SK-N-MC (cell line): ENCODE measurements at regions not wholly inside any gene's neighbourhood (a gene's known extent, or its start where the extent isn't known, plus 50 kb on each side); places are given as distances from the start of the nearest gene placed in this dataset.
"Not testable (repeated sequence)": the region's sequence is repeated elsewhere in the genome, so short reads cannot be mapped to it uniquely, and the experiment has no call there.

Source experiments
- DNase-seq: peaks from one replicate; pipeline ENCODE4 v3.0.0-alpha.2; 2011; ENCODE audit warnings: low read depth, low spot score
- H3K27ac ChIP-seq: fragments of 200-600 bp; sonication (generic); 2 replicates; pipeline ENCODE4 v1.5.1; 2016; ENCODE audit warnings: mixed run types
- H3K36me3 ChIP-seq: fragments of 200-600 bp; sonication (generic); 2 replicates; pipeline ENCODE4 v1.6.1; 2017; ENCODE audit warnings: antibody characterized with exemption, low read length, mixed read lengths; ENCODE audit not compliant: insufficient read depth
- H3K4me3 ChIP-seq: fragments of 200-600 bp; sonication (generic); 2 replicates; pipeline ENCODE4 v1.5.1; 2016
- H3K9ac ChIP-seq: fragments of 200-600 bp; sonication (generic); 2 replicates; pipeline ENCODE4 v1.8.0; 2017; ENCODE audit warnings: mixed run types, mixed read lengths; ENCODE audit not compliant: insufficient read length
- H3K9me3 ChIP-seq: fragments of 200-600 bp; sonication (generic); 2 replicates; pipeline ENCODE4 v1.6.1; 2017; ENCODE audit warnings: low read depth, mild to moderate bottlenecking, antibody characterized with exemption, low read length, moderate library complexity, mixed read lengths
- EZH2 ChIP-seq: fragments of 200-600 bp; sonication (generic); IDR thresholded peaks from one replicate; pipeline ENCODE4 v1.6.1; 2017; ENCODE audit warnings: antibody characterized with exemption
- FOXP2 ChIP-seq: optimal IDR thresholded peaks from 2 replicates; pipeline ENCODE3; 2011; ENCODE audit warnings: mild to moderate bottlenecking, moderate library complexity; ENCODE audit not compliant: insufficient read depth; ENCODE audit errors: extremely low read length, control extremely low read depth
- POLR2AphosphoS5 ChIP-seq: IDR thresholded peaks from 2 replicates; pipeline ENCODE4 v1.6.1; 2012; ENCODE audit warnings: mild to moderate bottlenecking, low read depth, low read length, borderline replicate concordance

DNA sequence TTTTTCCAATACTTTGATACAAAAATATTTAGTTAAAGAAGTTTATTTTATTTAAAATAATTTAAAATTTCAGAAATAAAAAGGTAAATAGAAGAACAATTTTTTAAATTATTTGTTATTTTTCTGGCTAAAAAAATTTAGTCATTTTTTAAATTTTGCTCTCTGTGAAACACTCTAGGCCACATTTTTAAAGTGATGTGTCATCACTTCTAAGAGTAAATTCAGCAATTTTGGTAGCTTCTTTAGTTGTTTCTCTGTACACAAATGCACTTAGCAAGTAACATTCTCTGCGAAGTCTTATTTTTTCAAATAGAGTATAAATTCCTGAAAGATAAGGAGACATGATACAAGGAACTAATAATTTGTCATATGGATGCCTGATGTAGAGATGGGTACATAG is 760.0 kb upstream of the PRMT6 start:
- no peak for TF ChIP-seq FOXP2
- TF ChIP-seq POLR2AphosphoS5: no peak
- TF ChIP-seq EZH2: no peak
- no peak for DNase-seq

DNA sequence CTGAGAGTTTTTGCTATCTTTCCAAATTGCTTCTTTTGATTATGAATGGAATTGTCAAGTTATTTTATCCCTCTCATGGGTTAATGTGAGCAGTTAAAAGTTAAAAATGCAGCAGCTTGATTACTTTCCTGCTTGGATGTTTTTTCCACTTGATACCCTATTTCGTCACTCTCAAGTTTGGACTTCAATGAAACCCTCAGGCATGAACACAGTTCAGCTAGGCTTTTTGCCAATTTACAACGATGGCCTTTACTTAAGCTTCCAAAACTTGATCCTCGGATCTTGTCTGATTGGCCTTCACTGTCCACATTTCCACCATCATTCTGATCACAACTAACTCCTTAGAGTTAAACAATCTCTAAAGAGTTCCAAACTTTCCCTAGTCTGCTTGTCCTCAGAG is 752.4 kb upstream of the PRMT6 start:
- TF ChIP-seq POLR2AphosphoS5 (no peak), EZH2 (no peak), FOXP2 (no peak)
- no peak overlapping the region for H3K4me3 ChIP-seq
- H3K9ac ChIP-seq: no peak overlapping the region
- peaks cover under 1% of the 10 kb centered on the region; the same call in 1 of the 2 replicates for H3K9me3 ChIP-seq
- no peaks in the 10 kb centered on the region for H3K36me3 ChIP-seq
- H3K27ac ChIP-seq: no peak overlapping the region
- no peak for DNase-seq

More for the DNA sequence above, 760.0 kb upstream of the PRMT6 start:
- H3K9me3 ChIP-seq: no peaks in the 10 kb centered on the region
- no peak overlapping the region for H3K27ac ChIP-seq
- H3K36me3 ChIP-seq: no peaks in the 10 kb centered on the region
- H3K4me3 ChIP-seq: no peak overlapping the region
- no peak overlapping the region for H3K9ac ChIP-seq

DNA sequence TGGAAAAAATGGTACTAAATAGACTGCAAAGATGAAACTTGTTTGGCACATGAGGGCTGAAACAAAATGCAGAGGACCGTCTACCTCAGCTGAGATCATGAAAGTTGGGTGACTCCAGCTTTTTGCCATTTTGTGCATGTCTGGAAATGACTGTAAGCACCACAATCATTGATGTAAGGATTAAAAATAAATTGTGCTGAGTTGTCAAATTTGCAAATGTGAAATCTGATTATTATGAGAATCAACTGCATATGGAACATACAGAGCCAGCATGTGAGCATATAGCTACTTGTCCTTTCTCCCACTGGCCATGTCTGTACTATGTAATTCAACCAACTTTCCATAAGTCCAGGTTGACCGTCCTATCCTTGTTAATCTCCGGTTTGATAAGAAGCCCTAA is 736.9 kb upstream of the PRMT6 start:
- no peak overlapping the region for H3K4me3 ChIP-seq
- TF ChIP-seq EZH2 (no peak), FOXP2 (no peak), POLR2AphosphoS5 (no peak)
- peaks cover 4% of the 10 kb centered on the region; the same call in 1 of the 2 replicates for H3K9me3 ChIP-seq
- H3K36me3 ChIP-seq: no peaks in the 10 kb centered on the region
- no peak overlapping the region for H3K27ac ChIP-seq
- DNase-seq: no peak
- no peak overlapping the region for H3K9ac ChIP-seq

DNA sequence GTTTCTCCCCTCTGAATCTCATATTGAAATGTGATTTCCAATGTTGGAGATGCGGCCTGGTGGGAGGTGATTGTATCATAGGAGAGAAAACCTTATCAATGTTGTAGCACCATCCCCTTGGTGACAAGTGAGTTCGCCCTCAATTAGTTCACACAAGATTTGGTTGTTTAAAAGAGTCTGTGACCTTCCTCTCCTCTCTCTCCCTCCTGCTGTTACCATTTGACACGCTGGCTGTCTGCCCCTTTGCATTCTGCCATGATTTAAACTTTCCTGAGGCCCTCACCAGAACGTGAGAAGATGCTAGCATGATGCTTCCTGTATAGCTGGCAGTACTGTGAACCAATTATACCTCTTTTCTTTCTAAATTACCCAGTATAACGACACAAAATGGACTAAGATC is 730.9 kb upstream of the PRMT6 start:
- no peaks in the 10 kb centered on the region for H3K36me3 ChIP-seq
- no peak for DNase-seq
- H3K9ac ChIP-seq: no peak overlapping the region
- no peak overlapping the region for H3K27ac ChIP-seq
- H3K4me3 ChIP-seq: no peak overlapping the region
- TF ChIP-seq FOXP2 (no peak), EZH2 (no peak), POLR2AphosphoS5 (no peak)
- H3K9me3 ChIP-seq: no peaks in the 10 kb centered on the region

DNA sequence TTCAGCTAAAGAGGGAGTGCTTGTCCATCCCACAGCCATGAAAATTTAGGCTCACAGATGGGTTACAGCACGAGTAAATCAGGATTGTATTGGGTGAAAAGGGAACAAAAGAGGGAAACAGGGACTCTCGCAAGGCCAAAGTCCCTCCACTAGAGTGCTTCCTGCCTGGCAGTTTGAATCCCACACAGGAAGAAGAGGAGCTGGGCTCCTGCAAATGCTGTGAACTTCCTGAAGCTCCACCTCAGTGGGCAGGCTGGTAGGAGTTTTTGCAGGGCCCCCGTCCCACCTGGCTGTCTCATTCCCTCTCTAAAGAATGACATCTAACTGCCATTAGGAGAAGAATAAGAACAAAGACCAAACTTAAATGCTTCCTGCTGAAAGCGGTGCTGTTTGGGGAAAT is 712.0 kb upstream of the PRMT6 start:
- DNase-seq: no peak
- no peak for TF ChIP-seq EZH2
- no peak for TF ChIP-seq FOXP2
- TF ChIP-seq POLR2AphosphoS5: no peak

DNA sequence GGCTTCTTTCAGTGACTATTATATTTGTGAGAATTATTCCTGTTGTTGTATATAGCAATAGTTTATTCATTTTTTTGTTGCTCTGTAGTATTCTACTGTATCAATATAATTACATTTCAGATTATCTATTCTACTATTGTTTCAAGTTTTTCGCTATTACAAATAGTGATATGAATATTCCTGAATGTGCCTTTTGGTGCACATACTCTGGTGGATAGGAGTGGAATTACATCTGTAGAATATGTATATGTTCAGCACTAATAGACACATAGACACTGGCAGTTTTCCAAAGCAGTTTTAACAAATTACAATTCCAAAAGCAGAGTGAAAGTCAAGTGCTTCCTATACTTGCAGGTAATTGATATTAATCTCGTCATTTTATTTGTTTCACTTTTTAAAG is 696.2 kb upstream of the PRMT6 start:
- Histone ChIP-seq H3K4me3 (no peak overlapping the region), H3K36me3 (no peaks in the 10 kb centered on the region), H3K27ac (no peak overlapping the region), H3K9me3 (no peaks in the 10 kb centered on the region), H3K9ac (no peak overlapping the region)
- TF ChIP-seq EZH2 (no peak), FOXP2 (no peak), POLR2AphosphoS5 (no peak)
- no peak for DNase-seq

More for the DNA sequence above, 712.0 kb upstream of the PRMT6 start:
- Histone ChIP-seq H3K27ac (no peak overlapping the region), H3K9ac (no peak overlapping the region), H3K36me3 (no peaks in the 10 kb centered on the region), H3K9me3 (peaks cover 6% of the 10 kb centered on the region; the same call in 1 of the 2 replicates), H3K4me3 (no peak overlapping the region)

DNA sequence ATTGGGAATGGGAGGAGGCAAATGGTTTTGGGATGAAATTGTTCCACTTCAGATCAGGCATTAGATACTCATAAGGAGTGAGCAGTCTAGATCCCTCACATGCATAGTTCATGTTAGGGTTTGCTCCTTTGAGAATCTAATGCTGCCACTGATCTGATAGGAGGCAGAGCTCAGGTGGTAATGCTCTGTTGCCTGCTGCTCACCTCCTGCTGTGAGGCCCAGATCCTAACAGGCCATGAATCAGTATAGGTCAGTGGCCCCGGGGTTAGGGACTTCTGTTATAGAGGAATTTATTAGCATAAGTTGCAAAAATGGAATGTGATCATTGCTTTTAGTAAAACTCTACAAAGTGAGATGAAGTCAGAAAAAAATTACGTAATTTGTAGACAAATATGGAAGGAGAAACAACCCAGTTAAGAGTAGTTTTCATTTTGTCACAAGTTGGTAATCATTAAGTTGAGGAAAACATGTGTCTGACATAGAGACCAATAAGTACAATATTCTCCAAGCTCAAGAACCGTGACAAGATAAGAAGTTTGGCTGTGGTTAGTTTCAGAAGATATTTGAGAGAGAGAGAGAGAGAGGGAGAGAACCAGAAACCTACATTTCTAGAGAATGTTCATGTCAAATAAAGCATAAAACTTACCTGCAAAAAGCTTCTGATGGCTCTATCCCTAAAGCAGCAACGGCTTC is 689.7 kb upstream of the PRMT6 start:
- H3K27ac ChIP-seq: no peak overlapping the region
- DNase-seq: no peak
- H3K4me3 ChIP-seq: no peak overlapping the region
- H3K9me3 ChIP-seq: no peaks in the 10 kb centered on the region
- H3K36me3 ChIP-seq: no peaks in the 10 kb centered on the region
- no peak overlapping the region for H3K9ac ChIP-seq
- no peak for TF ChIP-seq FOXP2

DNA sequence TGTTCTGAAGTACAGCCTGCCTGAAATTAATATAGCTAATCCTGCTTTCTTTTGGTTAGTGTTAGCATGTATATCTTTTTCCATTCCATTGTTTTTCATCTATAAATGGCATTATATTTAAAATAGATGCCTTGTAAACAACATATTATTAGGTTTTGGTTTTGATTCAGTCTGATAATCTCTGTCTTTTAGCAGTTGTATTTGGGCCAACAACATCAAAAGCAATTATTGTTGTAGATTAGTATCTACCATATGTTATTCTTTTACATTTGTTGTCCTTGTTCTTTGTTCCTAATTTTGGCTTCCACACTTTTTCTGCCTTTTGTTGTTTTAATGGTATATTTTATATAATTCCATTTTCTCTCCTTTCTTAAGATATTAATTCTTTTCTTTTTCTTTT is 678.2 kb upstream of the PRMT6 start:
- H3K4me3 ChIP-seq: no peak overlapping the region
- H3K9ac ChIP-seq: no peak overlapping the region
- no peaks in the 10 kb centered on the region for H3K9me3 ChIP-seq
- no peak for DNase-seq
- H3K36me3 ChIP-seq: no peaks in the 10 kb centered on the region
- H3K27ac ChIP-seq: no peak overlapping the region
- no peak for TF ChIP-seq EZH2
- no peak for TF ChIP-seq POLR2AphosphoS5
- TF ChIP-seq FOXP2: no peak

DNA sequence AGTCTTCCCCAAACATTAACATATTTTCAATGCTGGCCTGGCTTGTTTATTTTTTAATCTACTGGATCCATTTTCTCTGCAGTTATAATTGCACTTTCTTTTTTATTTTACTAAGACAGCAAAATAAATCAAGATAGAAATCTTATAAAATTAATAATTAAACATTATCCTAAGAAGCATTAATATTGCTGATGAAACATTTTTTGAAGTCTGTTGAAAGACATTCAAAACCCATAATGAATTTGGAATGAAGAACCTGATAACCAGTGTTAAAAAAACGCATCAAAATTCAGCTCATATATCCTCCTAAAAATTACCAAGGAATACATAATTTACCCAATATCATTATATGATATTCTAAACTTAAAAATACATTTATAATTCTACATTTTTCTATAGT is 675.7 kb upstream of the PRMT6 start:
- Histone ChIP-seq H3K27ac (no peak overlapping the region), H3K9me3 (peaks cover 5% of the 10 kb centered on the region; the same call in 1 of the 2 replicates), H3K4me3 (no peak overlapping the region), H3K36me3 (no peaks in the 10 kb centered on the region), H3K9ac (no peak overlapping the region)
- no peak for DNase-seq
- TF ChIP-seq FOXP2 (no peak), POLR2AphosphoS5 (no peak), EZH2 (no peak)

DNA sequence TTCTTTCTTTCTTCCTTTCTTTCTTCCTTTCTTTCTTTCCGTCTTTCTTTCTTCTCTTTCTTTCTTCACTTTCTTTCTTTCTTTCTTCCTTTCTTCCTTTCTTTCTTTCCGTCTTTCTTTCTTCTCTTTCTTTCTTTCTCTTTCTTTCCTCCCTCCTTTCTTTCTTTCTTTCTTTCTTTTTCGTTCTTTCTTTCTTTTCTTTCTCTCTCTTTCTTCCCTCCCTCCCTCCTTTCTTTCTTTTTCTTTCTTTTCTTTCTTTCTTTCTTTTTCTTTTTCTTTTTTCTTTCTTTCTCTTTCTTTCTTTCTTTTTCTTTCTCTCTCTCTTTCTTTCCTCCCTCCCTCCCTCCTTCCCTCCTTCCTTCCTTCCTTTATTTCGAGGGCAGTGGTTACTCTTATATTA is 667.3 kb upstream of the PRMT6 start:
- H3K9me3 ChIP-seq: not testable (repeated sequence)

More for the DNA sequence above, 667.3 kb upstream of the PRMT6 start:
- not testable (repeated sequence) for DNase-seq, H3K36me3 ChIP-seq, H3K9ac ChIP-seq, H3K4me3 ChIP-seq, H3K27ac ChIP-seq
